ENCODE measurements at regions not wholly inside any gene's neighbourhood (a gene's known extent, or its start where the extent isn't known, plus 50 kb on each side); places are given as distances from the start of the nearest gene placed in this dataset.

DNA sequence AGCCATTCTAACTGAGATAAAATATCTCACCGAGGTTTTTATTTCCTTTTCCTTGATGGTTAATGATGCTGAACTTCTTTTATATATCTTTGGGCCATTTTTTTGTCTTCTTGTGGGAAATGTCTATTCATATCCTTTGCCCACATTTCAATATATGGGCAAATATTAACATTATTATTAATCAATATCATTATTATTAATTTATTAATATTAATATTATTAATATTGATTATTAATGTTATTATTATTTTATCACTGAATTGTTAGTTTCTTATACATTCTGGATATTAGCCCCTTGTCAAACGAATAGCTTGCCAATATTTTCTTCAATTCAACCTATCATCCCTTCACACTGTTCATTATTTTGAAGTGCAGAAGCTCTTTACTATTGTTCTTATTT lies 2203.6 kb downstream of the PCDH9 start:
- Histone ChIP-seq H4K20me1 (ENCODE audit: insufficient read depth, low read length) (no peaks in the 10 kb centered on the region), H3K4me1 (ENCODE audit: low read length) (no peaks in the 10 kb centered on the region), H2AFZ (ENCODE audit: low read length) (no peak overlapping the region), H3K79me2 (ENCODE audit: low read length) (no peaks in the 10 kb centered on the region), H3K36me3 (replicated peaks; ENCODE audit: insufficient read depth, low read length) (no peaks in the 10 kb centered on the region), H3K27ac (ENCODE audit: low read length) (no peak overlapping the region), H3K9ac (ENCODE audit: low read length) (no peak overlapping the region), H3K9me3 (replicated peaks; ENCODE audit: insufficient read depth, low read length) (no peaks in the 10 kb centered on the region), H3K27me3 (replicated peaks; ENCODE audit: insufficient read depth, low read length) (no peaks in the 10 kb centered on the region), H3K4me2 (ENCODE audit: low read depth, low read length) (no peak overlapping the region), H3F3A (ENCODE audit: insufficient read depth, low read length) (no peaks in the 10 kb centered on the region), H3K9me2 (replicated peaks; ENCODE audit: insufficient read depth, low read length) (no peaks in the 10 kb centered on the region), H3K4me3 (ENCODE audit: low read length) (no peak overlapping the region)
- TF ChIP-seq EZH2phosphoT487 (IDR thresholded peaks at IDR 0.05; ENCODE audit: low read length), result no peak
- TF ChIP-seq, protein P1, sequence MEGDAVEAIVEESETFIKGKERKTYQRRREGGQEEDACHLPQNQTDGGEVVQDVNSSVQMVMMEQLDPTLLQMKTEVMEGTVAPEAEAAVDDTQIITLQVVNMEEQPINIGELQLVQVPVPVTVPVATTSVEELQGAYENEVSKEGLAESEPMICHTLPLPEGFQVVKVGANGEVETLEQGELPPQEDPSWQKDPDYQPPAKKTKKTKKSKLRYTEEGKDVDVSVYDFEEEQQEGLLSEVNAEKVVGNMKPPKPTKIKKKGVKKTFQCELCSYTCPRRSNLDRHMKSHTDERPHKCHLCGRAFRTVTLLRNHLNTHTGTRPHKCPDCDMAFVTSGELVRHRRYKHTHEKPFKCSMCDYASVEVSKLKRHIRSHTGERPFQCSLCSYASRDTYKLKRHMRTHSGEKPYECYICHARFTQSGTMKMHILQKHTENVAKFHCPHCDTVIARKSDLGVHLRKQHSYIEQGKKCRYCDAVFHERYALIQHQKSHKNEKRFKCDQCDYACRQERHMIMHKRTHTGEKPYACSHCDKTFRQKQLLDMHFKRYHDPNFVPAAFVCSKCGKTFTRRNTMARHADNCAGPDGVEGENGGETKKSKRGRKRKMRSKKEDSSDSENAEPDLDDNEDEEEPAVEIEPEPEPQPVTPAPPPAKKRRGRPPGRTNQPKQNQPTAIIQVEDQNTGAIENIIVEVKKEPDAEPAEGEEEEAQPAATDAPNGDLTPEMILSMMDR (IDR thresholded peaks at IDR 0.05; ENCODE audit: low read length), result no peak
- TF ChIP-seq EZH2 (optimal IDR thresholded peaks at IDR 0.05; ENCODE audit: low read depth, low read length), result no peak
- no peak for DNase-seq

GRCh38 chr13:65011378-65011777 lies 2218.8 kb downstream of the PCDH9 start:
- Histone ChIP-seq H3K4me3 (ENCODE audit: low read length) (no peak overlapping the region), H3K27me3 (replicated peaks; ENCODE audit: insufficient read depth, low read length) (no peaks in the 10 kb centered on the region), H3K36me3 (replicated peaks; ENCODE audit: insufficient read depth, low read length) (no peaks in the 10 kb centered on the region), H3K9ac (ENCODE audit: low read length) (no peak overlapping the region), H3K9me2 (replicated peaks; ENCODE audit: insufficient read depth, low read length) (no peaks in the 10 kb centered on the region), H3F3A (ENCODE audit: insufficient read depth, low read length) (no peaks in the 10 kb centered on the region), H3K79me2 (ENCODE audit: low read length) (no peaks in the 10 kb centered on the region), H3K27ac (ENCODE audit: low read length) (no peak overlapping the region), H3K4me1 (ENCODE audit: low read length) (no peaks in the 10 kb centered on the region), H3K9me3 (replicated peaks; ENCODE audit: insufficient read depth, low read length) (no peaks in the 10 kb centered on the region), H3K4me2 (ENCODE audit: low read depth, low read length) (no peak overlapping the region), H4K20me1 (ENCODE audit: insufficient read depth, low read length) (no peaks in the 10 kb centered on the region), H2AFZ (ENCODE audit: low read length) (no peak overlapping the region)
- TF ChIP-seq EZH2 (optimal IDR thresholded peaks at IDR 0.05; ENCODE audit: low read depth, low read length), result no peak
- TF ChIP-seq EZH2phosphoT487 (IDR thresholded peaks at IDR 0.05; ENCODE audit: low read length), result no peak
- TF ChIP-seq, protein P1 (IDR thresholded peaks at IDR 0.05; ENCODE audit: low read length), result no peak
- DNase-seq, result no peak

GRCh38 chr13:64997438-64997837 lies 2232.7 kb downstream of the PCDH9 start:
- Histone ChIP-seq H3K27me3 (replicated peaks; ENCODE audit: insufficient read depth, low read length) (no peaks in the 10 kb centered on the region), H3K27ac (ENCODE audit: low read length) (no peak overlapping the region), H3K9me3 (replicated peaks; ENCODE audit: insufficient read depth, low read length) (no peaks in the 10 kb centered on the region), H3F3A (ENCODE audit: insufficient read depth, low read length) (no peaks in the 10 kb centered on the region), H3K79me2 (ENCODE audit: low read length) (no peaks in the 10 kb centered on the region), H2AFZ (ENCODE audit: low read length) (no peak overlapping the region), H3K4me3 (ENCODE audit: low read length) (no peak overlapping the region), H3K9ac (ENCODE audit: low read length) (no peak overlapping the region), H3K4me1 (ENCODE audit: low read length) (0 out of 2 replicates have a peak, but pooled peaks cover 5% of the 10 kb centered on the region), H3K36me3 (replicated peaks; ENCODE audit: insufficient read depth, low read length) (no peaks in the 10 kb centered on the region), H4K20me1 (ENCODE audit: insufficient read depth, low read length) (no peaks in the 10 kb centered on the region), H3K9me2 (replicated peaks; ENCODE audit: insufficient read depth, low read length) (no peaks in the 10 kb centered on the region), H3K4me2 (ENCODE audit: low read depth, low read length) (no peak overlapping the region)
- TF ChIP-seq EZH2 (optimal IDR thresholded peaks at IDR 0.05; ENCODE audit: low read depth, low read length), result no peak
- no peak for TF ChIP-seq EZH2phosphoT487 (IDR thresholded peaks at IDR 0.05; ENCODE audit: low read length)
- TF ChIP-seq, protein P1 (IDR thresholded peaks at IDR 0.05; ENCODE audit: low read length), result no peak
- DNase-seq, result no peak

All from MM.1S (cell line).